ENCODE measurements at regions not wholly inside any gene's neighbourhood (a gene's known extent, or its start where the extent isn't known, plus 50 kb on each side); places are given as distances from the start of the nearest gene placed in this dataset.

DNA sequence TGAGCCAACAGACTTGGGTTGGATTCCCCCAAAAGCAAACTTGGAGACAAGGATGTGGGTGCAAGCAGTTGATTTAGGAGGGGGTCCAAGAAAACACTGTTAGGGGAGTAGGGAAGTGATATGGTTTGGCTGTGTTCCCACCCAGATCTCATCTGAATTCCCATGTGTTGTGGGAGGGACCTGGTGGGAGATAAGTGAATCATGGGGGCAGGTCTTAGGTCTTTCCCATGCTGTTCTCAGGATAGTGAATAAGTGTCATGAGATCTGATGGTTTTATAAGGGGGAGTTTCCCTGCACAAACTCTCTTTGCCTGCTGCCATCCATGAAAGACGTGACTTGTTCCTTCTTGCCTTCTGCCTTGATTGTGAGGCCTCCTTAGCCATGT, 542.6 kb downstream of the DHX35 start:
- TF ChIP-seq, protein P1, sequence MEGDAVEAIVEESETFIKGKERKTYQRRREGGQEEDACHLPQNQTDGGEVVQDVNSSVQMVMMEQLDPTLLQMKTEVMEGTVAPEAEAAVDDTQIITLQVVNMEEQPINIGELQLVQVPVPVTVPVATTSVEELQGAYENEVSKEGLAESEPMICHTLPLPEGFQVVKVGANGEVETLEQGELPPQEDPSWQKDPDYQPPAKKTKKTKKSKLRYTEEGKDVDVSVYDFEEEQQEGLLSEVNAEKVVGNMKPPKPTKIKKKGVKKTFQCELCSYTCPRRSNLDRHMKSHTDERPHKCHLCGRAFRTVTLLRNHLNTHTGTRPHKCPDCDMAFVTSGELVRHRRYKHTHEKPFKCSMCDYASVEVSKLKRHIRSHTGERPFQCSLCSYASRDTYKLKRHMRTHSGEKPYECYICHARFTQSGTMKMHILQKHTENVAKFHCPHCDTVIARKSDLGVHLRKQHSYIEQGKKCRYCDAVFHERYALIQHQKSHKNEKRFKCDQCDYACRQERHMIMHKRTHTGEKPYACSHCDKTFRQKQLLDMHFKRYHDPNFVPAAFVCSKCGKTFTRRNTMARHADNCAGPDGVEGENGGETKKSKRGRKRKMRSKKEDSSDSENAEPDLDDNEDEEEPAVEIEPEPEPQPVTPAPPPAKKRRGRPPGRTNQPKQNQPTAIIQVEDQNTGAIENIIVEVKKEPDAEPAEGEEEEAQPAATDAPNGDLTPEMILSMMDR (IDR thresholded peaks at IDR 0.05; ENCODE audit: extremely low read depth, low read depth, low read length), result no peak
- H3K27ac ChIP-seq (ENCODE audit: low read depth, low read length), result no peak overlapping the region
- DNase-seq (ENCODE audit: insufficient read length, low spot score, missing footprints), result no peak
- no peak overlapping the region for H2AFZ ChIP-seq (ENCODE audit: low read length)
- H3K4me2 ChIP-seq (ENCODE audit: insufficient read depth, low read length), result no peak overlapping the region
- H3K27me3 ChIP-seq (ENCODE audit: insufficient read depth, low read length), result no peaks in the 10 kb centered on the region
- H3K4me1 ChIP-seq (ENCODE audit: insufficient read depth, low read length), result no peaks in the 10 kb centered on the region
- no peaks in the 10 kb centered on the region for H3K79me2 ChIP-seq (ENCODE audit: insufficient read depth, low read length)
- no peak overlapping the region for H3K4me3 ChIP-seq (ENCODE audit: insufficient read depth, low read length)
- no peaks in the 10 kb centered on the region for H3K36me3 ChIP-seq (ENCODE audit: insufficient read depth, low read length)
- H4K20me1 ChIP-seq (ENCODE audit: insufficient read depth, low read length), result no peaks in the 10 kb centered on the region
- no peaks in the 10 kb centered on the region for H3K9me3 ChIP-seq (ENCODE audit: low read depth, low read length)

DNA sequence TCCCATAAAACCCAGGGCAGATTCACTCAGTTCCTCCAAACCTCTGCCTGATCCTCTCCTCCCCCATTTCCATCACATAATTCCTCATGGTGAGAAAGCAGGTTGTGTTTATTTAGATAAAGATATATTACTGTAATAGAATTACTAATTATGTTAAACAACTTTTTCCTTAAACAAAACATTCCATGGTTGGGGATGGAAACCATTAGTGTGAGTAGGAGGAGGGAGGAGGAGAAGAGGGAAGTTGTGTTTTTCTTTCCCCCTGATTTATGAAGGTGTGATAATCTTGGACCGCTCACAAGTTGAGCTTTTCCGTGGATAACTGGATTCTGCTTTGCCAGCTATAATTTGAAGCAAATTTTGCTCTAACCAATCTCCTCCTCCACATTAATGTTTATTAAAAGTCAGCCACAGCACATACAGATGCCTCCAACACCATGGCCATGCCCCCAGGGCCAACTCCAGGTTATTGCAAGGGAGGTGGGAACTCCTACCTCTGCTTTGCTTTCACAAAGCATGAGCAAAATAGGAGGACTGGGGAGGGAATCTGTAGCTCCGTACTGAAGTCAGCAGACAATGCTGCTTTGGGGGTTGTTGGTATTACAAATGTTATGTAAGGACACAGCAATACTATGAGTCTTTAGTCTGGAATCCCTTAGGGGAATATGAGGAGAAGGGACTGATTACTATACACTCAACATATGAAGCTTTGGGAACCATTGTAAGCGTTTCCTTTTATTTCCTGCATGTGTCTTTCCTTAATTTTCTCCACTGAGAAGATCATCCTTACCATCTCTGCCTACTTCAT, 542.0 kb downstream of the DHX35 start:
- H3K9me3 ChIP-seq (ENCODE audit: low read depth, low read length), result no peaks in the 10 kb centered on the region
- no peaks in the 10 kb centered on the region for H3K27me3 ChIP-seq (ENCODE audit: insufficient read depth, low read length)
- TF ChIP-seq, protein P1 (IDR thresholded peaks at IDR 0.05; ENCODE audit: extremely low read depth, low read depth, low read length), result no peak
- no peak overlapping the region for H3K4me3 ChIP-seq (ENCODE audit: insufficient read depth, low read length)
- no peaks in the 10 kb centered on the region for H3K36me3 ChIP-seq (ENCODE audit: insufficient read depth, low read length)
- no peaks in the 10 kb centered on the region for H3K4me1 ChIP-seq (ENCODE audit: insufficient read depth, low read length)
- no peaks in the 10 kb centered on the region for H4K20me1 ChIP-seq (ENCODE audit: insufficient read depth, low read length)
- H2AFZ ChIP-seq (ENCODE audit: low read length), result no peak overlapping the region
- no peak for DNase-seq (ENCODE audit: insufficient read length, low spot score, missing footprints)
- H3K4me2 ChIP-seq (ENCODE audit: insufficient read depth, low read length), result no peak overlapping the region
- H3K79me2 ChIP-seq (ENCODE audit: insufficient read depth, low read length), result no peaks in the 10 kb centered on the region
- no peak overlapping the region for H3K27ac ChIP-seq (ENCODE audit: low read depth, low read length)

DNA sequence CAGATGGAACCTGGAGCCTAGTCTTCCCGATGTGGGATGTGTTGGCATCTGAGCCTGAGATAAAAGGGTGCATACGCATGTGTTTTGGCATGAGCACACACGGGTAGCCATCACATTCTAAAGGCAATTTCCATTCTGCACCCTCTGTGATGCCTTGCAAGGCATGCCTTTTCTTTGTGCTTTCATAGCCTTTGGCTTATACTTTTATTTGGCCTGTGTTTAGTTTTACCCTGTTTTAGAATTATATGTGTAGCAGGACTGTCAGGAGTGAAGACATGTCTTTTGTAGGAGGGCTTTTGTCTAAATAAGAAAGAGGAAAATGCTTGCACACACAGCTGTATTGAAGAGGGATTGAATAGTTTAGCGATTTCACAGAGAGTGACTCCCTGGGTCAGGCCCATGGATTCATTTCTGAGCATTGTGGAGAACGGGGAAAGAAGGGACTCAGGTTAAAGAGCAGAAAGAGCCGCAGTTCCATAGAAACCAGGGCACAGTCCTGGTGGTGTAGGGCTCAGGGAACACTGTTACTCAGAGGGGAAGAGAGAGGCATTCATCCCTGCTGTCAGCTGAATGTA, 530.2 kb downstream of the DHX35 start:
- no peak overlapping the region for H3K4me3 ChIP-seq (ENCODE audit: insufficient read depth, low read length)
- no peak for DNase-seq (ENCODE audit: insufficient read length, low spot score, missing footprints)
- no peak overlapping the region for H2AFZ ChIP-seq (ENCODE audit: low read length)
- no peak overlapping the region for H3K27ac ChIP-seq (ENCODE audit: low read depth, low read length)
- H3K27me3 ChIP-seq (ENCODE audit: insufficient read depth, low read length), result no peaks in the 10 kb centered on the region
- peaks cover 2% of the 10 kb centered on the region for H3K9me3 ChIP-seq (ENCODE audit: low read depth, low read length)
- no peak overlapping the region for H3K4me2 ChIP-seq (ENCODE audit: insufficient read depth, low read length)
- TF ChIP-seq, protein P1 (IDR thresholded peaks at IDR 0.05; ENCODE audit: extremely low read depth, low read depth, low read length), result no peak
- no peaks in the 10 kb centered on the region for H3K79me2 ChIP-seq (ENCODE audit: insufficient read depth, low read length)
- H3K4me1 ChIP-seq (ENCODE audit: insufficient read depth, low read length), result no peaks in the 10 kb centered on the region
- H3K36me3 ChIP-seq (ENCODE audit: insufficient read depth, low read length), result no peaks in the 10 kb centered on the region
- H4K20me1 ChIP-seq (ENCODE audit: insufficient read depth, low read length), result no peaks in the 10 kb centered on the region

DNA sequence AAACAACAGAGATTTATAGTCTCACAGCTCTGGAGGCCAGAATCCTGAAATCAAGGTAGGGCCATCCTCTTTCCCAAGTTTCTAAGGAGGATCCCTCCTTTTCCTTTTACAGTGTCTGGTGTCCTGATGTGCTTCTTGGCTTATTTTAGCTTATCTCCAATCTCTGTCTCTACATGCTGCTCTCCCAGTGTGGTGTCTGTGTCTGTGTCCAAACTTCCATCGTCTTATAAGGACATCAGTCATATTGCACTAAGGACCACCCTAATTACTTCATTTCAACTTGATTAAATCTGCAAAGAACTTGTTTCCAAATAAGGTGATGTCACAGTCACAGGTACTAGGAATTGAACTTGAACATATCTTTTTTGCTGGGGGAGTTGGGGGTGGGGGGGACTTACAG, 529.6 kb downstream of the DHX35 start:
- no peak overlapping the region for H2AFZ ChIP-seq (ENCODE audit: low read length)
- H3K4me2 ChIP-seq (ENCODE audit: insufficient read depth, low read length), result no peak overlapping the region
- TF ChIP-seq, protein P1 (IDR thresholded peaks at IDR 0.05; ENCODE audit: extremely low read depth, low read depth, low read length), result no peak
- H3K27ac ChIP-seq (ENCODE audit: low read depth, low read length), result no peak overlapping the region
- H3K79me2 ChIP-seq (ENCODE audit: insufficient read depth, low read length), result no peaks in the 10 kb centered on the region
- H4K20me1 ChIP-seq (ENCODE audit: insufficient read depth, low read length), result no peaks in the 10 kb centered on the region
- no peaks in the 10 kb centered on the region for H3K4me1 ChIP-seq (ENCODE audit: insufficient read depth, low read length)
- H3K27me3 ChIP-seq (ENCODE audit: insufficient read depth, low read length), result no peaks in the 10 kb centered on the region
- DNase-seq (ENCODE audit: insufficient read length, low spot score, missing footprints), result no peak
- H3K9me3 ChIP-seq (ENCODE audit: low read depth, low read length), result peaks cover 2% of the 10 kb centered on the region
- no peak overlapping the region for H3K4me3 ChIP-seq (ENCODE audit: insufficient read depth, low read length)
- no peaks in the 10 kb centered on the region for H3K36me3 ChIP-seq (ENCODE audit: insufficient read depth, low read length)
